ENCODE measurements at regions not wholly inside any gene's neighbourhood (a gene's known extent, or its start where the extent isn't known, plus 50 kb on each side); places are given as distances from the start of the nearest gene placed in this dataset.

DNA sequence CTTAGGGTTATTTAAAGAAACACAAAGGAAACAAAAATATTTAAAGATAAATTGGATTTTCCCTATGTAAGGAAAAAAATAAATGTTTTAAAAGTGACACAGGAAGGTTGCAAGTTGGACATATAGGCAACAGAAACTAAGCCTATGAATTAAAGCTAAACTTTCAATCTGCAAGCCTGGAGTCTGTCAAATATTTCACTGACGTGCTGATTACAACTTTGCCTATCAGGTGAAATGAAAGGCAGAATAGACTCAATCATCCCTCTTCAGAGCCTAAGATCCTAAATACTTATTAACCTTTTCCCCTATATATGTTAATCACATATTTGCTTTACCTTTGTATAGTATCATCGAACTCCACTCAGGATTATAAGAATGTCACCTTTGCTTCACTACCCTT, 1068.0 kb upstream of the ALCAM start:
- TF ChIP-seq, protein P1, sequence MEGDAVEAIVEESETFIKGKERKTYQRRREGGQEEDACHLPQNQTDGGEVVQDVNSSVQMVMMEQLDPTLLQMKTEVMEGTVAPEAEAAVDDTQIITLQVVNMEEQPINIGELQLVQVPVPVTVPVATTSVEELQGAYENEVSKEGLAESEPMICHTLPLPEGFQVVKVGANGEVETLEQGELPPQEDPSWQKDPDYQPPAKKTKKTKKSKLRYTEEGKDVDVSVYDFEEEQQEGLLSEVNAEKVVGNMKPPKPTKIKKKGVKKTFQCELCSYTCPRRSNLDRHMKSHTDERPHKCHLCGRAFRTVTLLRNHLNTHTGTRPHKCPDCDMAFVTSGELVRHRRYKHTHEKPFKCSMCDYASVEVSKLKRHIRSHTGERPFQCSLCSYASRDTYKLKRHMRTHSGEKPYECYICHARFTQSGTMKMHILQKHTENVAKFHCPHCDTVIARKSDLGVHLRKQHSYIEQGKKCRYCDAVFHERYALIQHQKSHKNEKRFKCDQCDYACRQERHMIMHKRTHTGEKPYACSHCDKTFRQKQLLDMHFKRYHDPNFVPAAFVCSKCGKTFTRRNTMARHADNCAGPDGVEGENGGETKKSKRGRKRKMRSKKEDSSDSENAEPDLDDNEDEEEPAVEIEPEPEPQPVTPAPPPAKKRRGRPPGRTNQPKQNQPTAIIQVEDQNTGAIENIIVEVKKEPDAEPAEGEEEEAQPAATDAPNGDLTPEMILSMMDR (IDR thresholded peaks at IDR 0.05) = no peak
- no peak for TF ChIP-seq ZFX (IDR thresholded peaks at IDR 0.05; ENCODE audit: borderline replicate concordance)
- no peak overlapping the region for H3K27ac ChIP-seq

DNA sequence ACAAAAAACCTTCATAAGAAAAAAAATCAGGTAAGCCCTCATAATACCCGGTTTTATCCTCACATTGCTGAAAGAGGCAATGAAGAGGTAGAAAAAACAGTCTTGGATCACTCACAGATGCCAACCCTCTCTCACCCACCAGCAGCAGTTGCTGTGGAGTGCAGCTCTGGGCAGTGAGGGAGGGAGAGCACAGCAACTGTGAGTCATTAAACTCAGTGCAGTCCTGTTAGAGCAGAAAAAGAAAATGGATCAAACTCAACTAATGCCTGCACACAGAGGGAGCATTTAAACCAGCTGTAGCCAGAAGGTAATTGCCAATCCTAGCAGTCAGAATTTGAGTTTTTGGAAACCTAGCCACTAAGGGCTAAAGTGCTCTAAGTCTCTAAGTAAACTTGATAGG, 1050.6 kb upstream of the ALCAM start:
- TF ChIP-seq, protein P1 (IDR thresholded peaks at IDR 0.05) = no peak
- TF ChIP-seq ZFX (IDR thresholded peaks at IDR 0.05; ENCODE audit: borderline replicate concordance) = no peak
- no peak overlapping the region for H3K27ac ChIP-seq

DNA sequence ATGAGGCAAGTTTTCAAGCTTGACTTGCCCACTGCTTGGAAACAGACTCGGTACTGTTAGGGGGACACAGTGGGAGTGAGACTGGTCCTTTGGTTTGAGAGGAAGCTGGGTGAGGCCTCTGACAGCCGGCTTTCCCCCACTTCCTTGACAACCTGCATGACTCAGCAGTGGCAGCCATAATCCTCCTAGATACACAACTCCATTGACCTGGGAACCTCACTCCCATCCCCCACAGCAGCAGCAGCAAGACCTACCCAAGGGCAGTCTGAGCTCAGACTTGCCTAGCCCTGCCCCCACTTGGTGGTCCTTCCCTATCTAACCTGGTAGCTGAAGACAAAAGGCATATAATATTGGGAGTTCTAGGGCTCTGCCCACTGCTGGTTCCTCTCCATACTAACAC, 1043.5 kb upstream of the ALCAM start:
- TF ChIP-seq, protein P1 (IDR thresholded peaks at IDR 0.05) = no peak
- no peak for TF ChIP-seq ZFX (IDR thresholded peaks at IDR 0.05; ENCODE audit: borderline replicate concordance)
- H3K27ac ChIP-seq = no peak overlapping the region

DNA sequence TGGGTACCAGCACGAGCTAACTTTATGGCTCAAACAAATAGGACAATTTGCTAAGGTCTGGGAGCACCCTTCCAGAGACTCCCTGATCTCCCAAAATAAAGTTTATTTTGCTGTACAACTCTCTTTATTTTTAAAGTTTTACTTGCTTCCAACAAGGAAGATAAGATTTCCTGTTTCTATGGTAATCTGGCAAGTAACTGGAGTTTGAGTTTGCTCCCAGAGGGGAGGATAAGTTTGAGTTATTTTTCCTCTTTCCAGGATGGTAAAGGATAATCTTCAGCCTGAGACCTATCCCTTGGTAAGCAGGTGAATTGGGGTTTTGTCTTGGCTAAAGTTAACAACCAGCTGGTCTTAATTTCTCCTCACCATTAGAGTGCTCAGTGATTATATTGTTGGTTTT, 1019.4 kb upstream of the ALCAM start:
- TF ChIP-seq ZFX (IDR thresholded peaks at IDR 0.05; ENCODE audit: borderline replicate concordance) = no peak
- TF ChIP-seq, protein P1 (IDR thresholded peaks at IDR 0.05) = no peak
- no peak overlapping the region for H3K27ac ChIP-seq

DNA sequence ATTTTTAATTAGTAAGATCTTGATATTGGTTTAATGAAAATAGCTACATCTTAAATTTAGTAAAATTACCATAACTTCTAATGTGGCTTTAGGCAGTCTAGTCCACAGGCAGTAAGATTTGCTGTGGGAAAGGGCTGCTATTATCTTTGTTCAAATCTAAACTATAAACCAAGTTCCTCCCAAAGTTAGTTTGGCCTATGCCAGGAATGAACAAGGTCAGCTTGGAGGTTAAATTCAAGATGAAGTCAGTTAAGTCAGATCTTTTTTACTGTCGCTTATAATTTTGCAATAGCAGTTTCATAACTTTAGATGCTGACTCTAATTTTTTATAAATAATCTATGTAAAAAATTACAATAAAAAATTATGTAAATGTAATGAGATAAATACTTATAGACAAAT, 1016.9 kb upstream of the ALCAM start:
- no peak overlapping the region for H3K27ac ChIP-seq
- TF ChIP-seq ZFX (IDR thresholded peaks at IDR 0.05; ENCODE audit: borderline replicate concordance) = no peak
- TF ChIP-seq, protein P1 (IDR thresholded peaks at IDR 0.05) = no peak

DNA sequence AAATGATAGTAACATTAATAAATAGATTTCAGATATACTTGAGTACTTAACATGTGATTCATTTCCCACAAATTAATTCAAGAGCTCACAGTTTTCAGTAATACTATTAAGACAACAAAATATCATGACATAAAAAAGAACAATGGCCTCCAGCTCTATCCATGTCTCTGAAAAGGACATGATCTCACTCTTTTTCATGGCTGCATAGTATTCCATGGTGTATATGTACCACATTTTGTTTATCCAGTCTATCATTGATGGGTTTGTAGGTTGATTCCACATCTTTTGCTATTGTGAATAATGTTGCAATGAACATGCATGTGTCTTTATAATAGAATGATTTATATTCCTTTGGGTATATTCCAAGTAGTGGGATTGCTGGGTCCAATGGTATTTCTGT, 1012.8 kb upstream of the ALCAM start:
- TF ChIP-seq ZFX (IDR thresholded peaks at IDR 0.05; ENCODE audit: borderline replicate concordance) = no peak
- TF ChIP-seq, protein P1 (IDR thresholded peaks at IDR 0.05) = no peak
- H3K27ac ChIP-seq = no peak overlapping the region

DNA sequence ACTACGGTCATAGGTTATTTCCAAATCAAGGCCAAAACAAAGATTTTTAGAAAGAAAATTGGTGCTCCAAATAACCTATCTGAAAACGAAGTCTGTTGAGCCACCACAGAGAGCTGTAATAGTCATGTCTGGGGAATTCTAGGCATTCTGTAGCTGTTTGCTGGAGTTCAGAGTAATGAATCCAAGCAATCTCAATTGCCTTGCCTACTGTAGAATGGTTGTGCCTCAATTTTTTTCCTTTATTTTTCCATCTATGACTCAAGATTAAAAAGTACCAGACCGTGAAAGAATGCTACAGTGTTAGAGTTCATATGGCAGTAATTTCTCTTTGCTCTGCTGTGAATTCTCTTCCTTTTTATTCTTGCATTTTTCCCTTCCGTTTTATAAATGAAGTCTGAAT, 1007.2 kb upstream of the ALCAM start:
- no peak overlapping the region for H3K27ac ChIP-seq
- TF ChIP-seq, protein P1 (IDR thresholded peaks at IDR 0.05) = no peak
- no peak for TF ChIP-seq ZFX (IDR thresholded peaks at IDR 0.05; ENCODE audit: borderline replicate concordance)

All from 22Rv1 (cell line).